ENCODE measurements at regions not wholly inside any gene's neighbourhood (a gene's known extent, or its start where the extent isn't known, plus 50 kb on each side); places are given as distances from the start of the nearest gene placed in this dataset.

DNA sequence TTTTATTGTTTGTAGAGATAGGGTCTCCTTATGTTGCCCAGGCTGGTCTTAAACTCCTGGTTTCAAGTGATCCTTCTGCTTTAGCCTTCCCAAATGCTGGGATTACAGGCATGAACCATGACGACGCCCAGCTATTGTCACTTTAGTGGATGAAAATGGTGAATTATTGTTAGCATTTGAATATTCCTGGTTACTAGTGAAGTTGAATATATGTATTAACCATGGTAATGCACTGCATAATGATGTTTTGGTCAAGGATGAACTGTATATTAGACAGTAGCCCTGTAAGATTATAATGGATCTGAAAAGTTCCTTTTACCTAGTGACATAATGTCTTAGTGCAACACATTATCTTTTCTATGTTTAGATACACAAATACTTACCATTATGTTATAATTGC is 50.4 kb upstream of the KCNAB1 start:
- Histone ChIP-seq H3K9me3 (ENCODE audit: low read depth) (no peaks in the 10 kb centered on the region), H3K36me3 (ENCODE audit: low read depth) (no peaks in the 10 kb centered on the region), H3K27me3 (replicated peaks; ENCODE audit: insufficient read depth) (0 out of 2 replicates have a peak, but pooled peaks cover 7% of the 10 kb centered on the region), H3K79me2 (ENCODE audit: insufficient read depth) (no peaks in the 10 kb centered on the region), H2AFZ (no peak overlapping the region), H3K4me2 (ENCODE audit: unreplicated experiment) (no peak overlapping the region), H3K4me1 (ENCODE audit: insufficient read depth) (no peaks in the 10 kb centered on the region), H3F3A (ENCODE audit: insufficient read depth) (no peaks in the 10 kb centered on the region), H3K27ac (no peak overlapping the region), H3K9ac (no peak overlapping the region), H4K20me1 (ENCODE audit: insufficient read depth) (no peaks in the 10 kb centered on the region), H3K9me2 (ENCODE audit: insufficient read depth) (no peaks in the 10 kb centered on the region), H3K4me3 (no peak overlapping the region)
- in situ Hi-C loops (cut with MboI), result no loop called here
- TF ChIP-seq EZH2phosphoT487 (IDR thresholded peaks at IDR 0.05; ENCODE audit: insufficient read depth, low read depth) (no peak), EZH2 (IDR thresholded peaks at IDR 0.05; ENCODE audit: insufficient read depth, poor library complexity, severe bottlenecking) (no peak)
- no peak for DNase-seq
- WGBS, 2 experiments (ENCODE audit: low coverage in 1 of 2, low lambda C conversion rate in 2 of 2, missing lambda C conversion rate in 2 of 2), result 97 to 99% methylated on average over 2 of the region's 2 CpGs

Data from GM23248 (cell line).